ENCODE measurements at regions not wholly inside any gene's neighbourhood (a gene's known extent, or its start where the extent isn't known, plus 50 kb on each side); places are given as distances from the start of the nearest gene placed in this dataset.
A peak's percentile ranks its signal among the peaks of the same experiment; 100 is the strongest.

- DNase-seq = peak; percentile 30
Measured at GRCh38 chr3:191750618-191751017, 289.7 kb downstream of the PYDC2 start.

- DNase-seq = peak; percentile 72
Measured at GRCh38 chr3:191753196-191753595, 292.2 kb downstream of the PYDC2 start.

GRCh38 chr3:191761906-191762305 is 300.9 kb downstream of the PYDC2 start:
- no peak for DNase-seq

- peak; percentile 93 for DNase-seq
Measured at GRCh38 chr3:191762323-191762960, 301.5 kb downstream of the PYDC2 start.

- DNase-seq = no peak
Measured at GRCh38 chr3:191768421-191768820, 307.5 kb downstream of the PYDC2 start.

- no peak for DNase-seq
Measured at GRCh38 chr3:191770541-191770940, 309.6 kb downstream of the PYDC2 start.

GRCh38 chr3:191774485-191774884 is 313.5 kb downstream of the PYDC2 start:
- DNase-seq = peak; percentile 90

GRCh38 chr3:191775451-191776233 is 314.7 kb downstream of the PYDC2 start:
- DNase-seq = peak; percentile 67

GRCh38 chr3:191781044-191781443 is 320.1 kb downstream of the PYDC2 start:
- DNase-seq = no peak

GRCh38 chr3:191783024-191783423 is 322.1 kb downstream of the PYDC2 start:
- DNase-seq = no peak

- DNase-seq = no peak
Measured at GRCh38 chr3:191790934-191791333, 330.0 kb downstream of the PYDC2 start.

- no peak for DNase-seq
Measured at GRCh38 chr3:191792580-191792979, 331.6 kb downstream of the PYDC2 start.

- no peak for DNase-seq
Measured at GRCh38 chr3:191795196-191795595, 334.2 kb downstream of the PYDC2 start.

GRCh38 chr3:191797271-191797670 is 336.3 kb downstream of the PYDC2 start:
- no peak for DNase-seq

- DNase-seq = no peak
Measured at GRCh38 chr3:191802671-191803070, 341.7 kb downstream of the PYDC2 start.

GRCh38 chr3:191804935-191805334 is 344.0 kb downstream of the PYDC2 start:
- no peak for DNase-seq

GRCh38 chr3:191808073-191808472 is 347.1 kb downstream of the PYDC2 start:
- DNase-seq = no peak

- DNase-seq = peak; percentile 10
Measured at GRCh38 chr3:191809326-191809949, 348.5 kb downstream of the PYDC2 start.

- no peak for DNase-seq
Measured at GRCh38 chr3:191813245-191813644, 352.3 kb downstream of the PYDC2 start.

GRCh38 chr3:191848818-191849217 is 387.9 kb downstream of the PYDC2 start:
- no peak for DNase-seq

GRCh38 chr3:191859531-191859930 is 398.6 kb downstream of the PYDC2 start:
- no peak for DNase-seq

- no peak for DNase-seq
Measured at GRCh38 chr3:191869738-191870415, 408.9 kb downstream of the PYDC2 start.

GRCh38 chr3:191873736-191874135 is 412.8 kb downstream of the PYDC2 start:
- no peak for DNase-seq
